ENCODE measurements at regions not wholly inside any gene's neighbourhood (a gene's known extent, or its start where the extent isn't known, plus 50 kb on each side); places are given as distances from the start of the nearest gene placed in this dataset.
A peak's percentile ranks its signal among the peaks of the same experiment; 100 is the strongest.

GRCh38 chr18:60146220-60146960 lies 226.2 kb downstream of the MC4R start:
- H3K4me2 ChIP-seq (ENCODE audit: low read depth, low read length, poor library complexity, severe bottlenecking): peak overlapping the region; percentile 60
- no peak for TF ChIP-seq EZH2phosphoT487 (IDR thresholded peaks at IDR 0.05; ENCODE audit: borderline replicate concordance)
- TF ChIP-seq, protein P1, sequence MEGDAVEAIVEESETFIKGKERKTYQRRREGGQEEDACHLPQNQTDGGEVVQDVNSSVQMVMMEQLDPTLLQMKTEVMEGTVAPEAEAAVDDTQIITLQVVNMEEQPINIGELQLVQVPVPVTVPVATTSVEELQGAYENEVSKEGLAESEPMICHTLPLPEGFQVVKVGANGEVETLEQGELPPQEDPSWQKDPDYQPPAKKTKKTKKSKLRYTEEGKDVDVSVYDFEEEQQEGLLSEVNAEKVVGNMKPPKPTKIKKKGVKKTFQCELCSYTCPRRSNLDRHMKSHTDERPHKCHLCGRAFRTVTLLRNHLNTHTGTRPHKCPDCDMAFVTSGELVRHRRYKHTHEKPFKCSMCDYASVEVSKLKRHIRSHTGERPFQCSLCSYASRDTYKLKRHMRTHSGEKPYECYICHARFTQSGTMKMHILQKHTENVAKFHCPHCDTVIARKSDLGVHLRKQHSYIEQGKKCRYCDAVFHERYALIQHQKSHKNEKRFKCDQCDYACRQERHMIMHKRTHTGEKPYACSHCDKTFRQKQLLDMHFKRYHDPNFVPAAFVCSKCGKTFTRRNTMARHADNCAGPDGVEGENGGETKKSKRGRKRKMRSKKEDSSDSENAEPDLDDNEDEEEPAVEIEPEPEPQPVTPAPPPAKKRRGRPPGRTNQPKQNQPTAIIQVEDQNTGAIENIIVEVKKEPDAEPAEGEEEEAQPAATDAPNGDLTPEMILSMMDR (conservative IDR thresholded peaks at IDR 0.05; ENCODE audit: low read length): no peak
- H3K4me1 ChIP-seq (ENCODE audit: insufficient read depth, low read length, poor library complexity, severe bottlenecking): peaks cover 57% of the 10 kb centered on the region

GRCh38 chr18:60145776-60146175 lies 226.8 kb downstream of the MC4R start:
- peaks cover 57% of the 10 kb centered on the region for H3K4me1 ChIP-seq (ENCODE audit: insufficient read depth, low read length, poor library complexity, severe bottlenecking)
- H3K36me3 ChIP-seq (ENCODE audit: insufficient read depth, low read length): no peaks in the 10 kb centered on the region
- no peaks in the 10 kb centered on the region for H3K9me2 ChIP-seq (replicated peaks; ENCODE audit: low read depth, low read length)
- H2AFZ ChIP-seq (ENCODE audit: low read length): peak overlapping the region; percentile 56; the same call in 1 of the 2 replicates
- no peaks in the 10 kb centered on the region for H3K79me2 ChIP-seq (ENCODE audit: insufficient read depth, low read length)
- TF ChIP-seq EZH2phosphoT487 (IDR thresholded peaks at IDR 0.05; ENCODE audit: borderline replicate concordance): no peak
- TF ChIP-seq, protein P1 (conservative IDR thresholded peaks at IDR 0.05; ENCODE audit: low read length): no peak
- H3K9me3 ChIP-seq (ENCODE audit: insufficient read depth, low read depth, low read length): no peaks in the 10 kb centered on the region
- peak overlapping the region; percentile 56 for H3K9ac ChIP-seq (ENCODE audit: low read depth, low read length, poor library complexity, severe bottlenecking)
- peak overlapping the region; percentile 60 for H3K4me2 ChIP-seq (ENCODE audit: low read depth, low read length, poor library complexity, severe bottlenecking)
- H3K4me3 ChIP-seq (ENCODE audit: low read length, poor library complexity, severe bottlenecking): no peak overlapping the region
- no peaks in the 10 kb centered on the region for H4K20me1 ChIP-seq (ENCODE audit: insufficient read depth, low read length, poor library complexity, severe bottlenecking)
- no peaks in the 10 kb centered on the region for H3F3A ChIP-seq (ENCODE audit: low read depth)
- no peaks in the 10 kb centered on the region for H3K27me3 ChIP-seq (ENCODE audit: insufficient read depth, low read length, poor library complexity, severe bottlenecking)

More at GRCh38 chr18:60146220-60146960, 226.2 kb downstream of the MC4R start:
- H4K20me1 ChIP-seq (ENCODE audit: insufficient read depth, low read length, poor library complexity, severe bottlenecking): no peaks in the 10 kb centered on the region
- H3K79me2 ChIP-seq (ENCODE audit: insufficient read depth, low read length): no peaks in the 10 kb centered on the region
- peak overlapping the region; percentile 56; the same call in 1 of the 2 replicates for H2AFZ ChIP-seq (ENCODE audit: low read length)
- no peaks in the 10 kb centered on the region for H3K9me3 ChIP-seq (ENCODE audit: insufficient read depth, low read depth, low read length)
- H3K9me2 ChIP-seq (replicated peaks; ENCODE audit: low read depth, low read length): no peaks in the 10 kb centered on the region
- no peaks in the 10 kb centered on the region for H3K36me3 ChIP-seq (ENCODE audit: insufficient read depth, low read length)
- peak overlapping the region; percentile 42 for H3K4me3 ChIP-seq (ENCODE audit: low read length, poor library complexity, severe bottlenecking)
- peak overlapping the region; percentile 56 for H3K9ac ChIP-seq (ENCODE audit: low read depth, low read length, poor library complexity, severe bottlenecking)
- H3F3A ChIP-seq (ENCODE audit: low read depth): no peaks in the 10 kb centered on the region
- no peaks in the 10 kb centered on the region for H3K27me3 ChIP-seq (ENCODE audit: insufficient read depth, low read length, poor library complexity, severe bottlenecking)

- H3K27me3 ChIP-seq (ENCODE audit: insufficient read depth, low read length, poor library complexity, severe bottlenecking): no peaks in the 10 kb centered on the region
- no peak overlapping the region for H3K9ac ChIP-seq (ENCODE audit: low read depth, low read length, poor library complexity, severe bottlenecking)
- no peak overlapping the region for H3K4me2 ChIP-seq (ENCODE audit: low read depth, low read length, poor library complexity, severe bottlenecking)
- H3K4me1 ChIP-seq (ENCODE audit: insufficient read depth, low read length, poor library complexity, severe bottlenecking): peaks cover 23% of the 10 kb centered on the region
- H3F3A ChIP-seq (ENCODE audit: low read depth): peaks cover 10% of the 10 kb centered on the region; the same call in 1 of the 2 replicates
- H3K9me2 ChIP-seq (replicated peaks; ENCODE audit: low read depth, low read length): no peaks in the 10 kb centered on the region
- no peak for TF ChIP-seq EZH2phosphoT487 (IDR thresholded peaks at IDR 0.05; ENCODE audit: borderline replicate concordance)
- TF ChIP-seq, protein P1 (conservative IDR thresholded peaks at IDR 0.05; ENCODE audit: low read length): no peak
- no peaks in the 10 kb centered on the region for H3K79me2 ChIP-seq (ENCODE audit: insufficient read depth, low read length)
- no peaks in the 10 kb centered on the region for H3K36me3 ChIP-seq (ENCODE audit: insufficient read depth, low read length)
- H3K9me3 ChIP-seq (ENCODE audit: insufficient read depth, low read depth, low read length): peaks cover 15% of the 10 kb centered on the region
- H4K20me1 ChIP-seq (ENCODE audit: insufficient read depth, low read length, poor library complexity, severe bottlenecking): no peaks in the 10 kb centered on the region
- H2AFZ ChIP-seq (ENCODE audit: low read length): no peak overlapping the region
- H3K4me3 ChIP-seq (ENCODE audit: low read length, poor library complexity, severe bottlenecking): no peak overlapping the region
Observed at GRCh38 chr18:60134806-60135205, 235.0 kb downstream of the PMAIP1 start.

Measured in Loucy (cell line).